Breast epithelium (tissue), 3 donors: ENCODE measurements at regions not wholly inside any gene's neighbourhood (a gene's known extent, or its start where the extent isn't known, plus 50 kb on each side); places are given as distances from the start of the nearest gene placed in this dataset.

Source experiments
- POLR2AphosphoS5 ChIP-seq, 3 donors: sonication (generic); formaldehyde crosslinking; IDR thresholded peaks; one replicate each; pipeline ENCODE4 v1.6.1; 2017; ENCODE audit warnings: antibody characterized with exemption in 3 of 3
- TF ChIP-seq, protein P1 (sequence below), 3 donors: fragments of 450-650 bp; IDR thresholded peaks; one replicate each; pipeline ENCODE4 v1.5.1; 2016 to 2017; ENCODE audit warnings: antibody characterized with exemption in 3 of 3, mild to moderate bottlenecking in 3 of 3, moderate library complexity in 3 of 3

DNA sequence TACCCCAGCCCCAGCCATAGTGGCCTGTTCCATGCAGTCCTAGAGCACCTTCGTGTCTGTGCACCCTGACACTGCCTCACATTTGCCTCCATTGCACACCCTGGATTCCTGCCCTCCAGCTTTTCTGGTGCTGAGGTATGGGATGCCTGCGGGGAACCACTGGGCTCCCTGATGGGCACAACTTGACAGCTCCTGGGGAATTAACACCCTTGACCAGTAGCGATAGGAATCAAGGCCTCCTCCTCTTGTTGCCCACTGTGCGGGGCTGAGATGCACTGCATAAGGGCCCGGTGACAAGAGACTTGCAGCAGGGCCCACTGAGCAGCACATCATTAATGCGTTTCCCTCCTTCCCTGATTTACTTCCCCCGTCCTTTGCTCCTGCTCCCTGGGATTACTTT lies 235.6 kb upstream of the MOCS1 start:
- TF ChIP-seq, protein P1, sequence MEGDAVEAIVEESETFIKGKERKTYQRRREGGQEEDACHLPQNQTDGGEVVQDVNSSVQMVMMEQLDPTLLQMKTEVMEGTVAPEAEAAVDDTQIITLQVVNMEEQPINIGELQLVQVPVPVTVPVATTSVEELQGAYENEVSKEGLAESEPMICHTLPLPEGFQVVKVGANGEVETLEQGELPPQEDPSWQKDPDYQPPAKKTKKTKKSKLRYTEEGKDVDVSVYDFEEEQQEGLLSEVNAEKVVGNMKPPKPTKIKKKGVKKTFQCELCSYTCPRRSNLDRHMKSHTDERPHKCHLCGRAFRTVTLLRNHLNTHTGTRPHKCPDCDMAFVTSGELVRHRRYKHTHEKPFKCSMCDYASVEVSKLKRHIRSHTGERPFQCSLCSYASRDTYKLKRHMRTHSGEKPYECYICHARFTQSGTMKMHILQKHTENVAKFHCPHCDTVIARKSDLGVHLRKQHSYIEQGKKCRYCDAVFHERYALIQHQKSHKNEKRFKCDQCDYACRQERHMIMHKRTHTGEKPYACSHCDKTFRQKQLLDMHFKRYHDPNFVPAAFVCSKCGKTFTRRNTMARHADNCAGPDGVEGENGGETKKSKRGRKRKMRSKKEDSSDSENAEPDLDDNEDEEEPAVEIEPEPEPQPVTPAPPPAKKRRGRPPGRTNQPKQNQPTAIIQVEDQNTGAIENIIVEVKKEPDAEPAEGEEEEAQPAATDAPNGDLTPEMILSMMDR (IDR thresholded peaks at IDR 0.05), result no peak
- no peak for TF ChIP-seq POLR2AphosphoS5 (IDR thresholded peaks at IDR 0.05)
